H1 (cell line): ENCODE measurements at regions not wholly inside any gene's neighbourhood (a gene's known extent, or its start where the extent isn't known, plus 50 kb on each side); places are given as distances from the start of the nearest gene placed in this dataset.

Experiments
- NANOG ChIP-seq: IDR thresholded peaks from 2 replicates; pipeline ENCODE4 v1.6.1; 2011; ENCODE audit warnings: low read length, low read depth, mild to moderate bottlenecking, inconsistent platforms; ENCODE audit not compliant: insufficient read depth, poor library complexity, severe bottlenecking

GRCh38 chrX:69238887-69239231 is 73.6 kb upstream of the PJA1 start (continued):
- no peak for TF ChIP-seq NANOG
